Upper lobe of left lung (tissue), 6 donors: ENCODE measurements at regions not wholly inside any gene's neighbourhood (a gene's known extent, or its start where the extent isn't known, plus 50 kb on each side); places are given as distances from the start of the nearest gene placed in this dataset.
A peak's percentile ranks its signal among the peaks of the same experiment; 100 is the strongest.

Experiments used
- ATAC-seq, 2 donors: fragments of 200-7000 bp; cut with Tn5 transposase; one replicate each; pipeline ENCODE4 v1.9.1; 2022; ENCODE audit warnings: mild to moderate bottlenecking in 2 of 2, moderate library complexity in 2 of 2; ENCODE audit not compliant: low FRiP score in 2 of 2
- DNase-seq, 2 donors: peaks; one replicate each; pipeline ENCODE4 v3.0.0-alpha.2; 2019 to 2020
- H3K27ac ChIP-seq, 4 donors: fragments of 200-600 bp; sonication (generic); one replicate each; pipeline ENCODE4 v1.5.1; 2016 to 2019
- H3K27me3 ChIP-seq, 4 donors: fragments of 200-600 bp; sonication (generic); one replicate each; pipeline ENCODE4 v1.5.1; 2017 to 2019
- H3K36me3 ChIP-seq, 4 donors: fragments of 200-600 bp; sonication (generic); one replicate each; pipeline ENCODE4 v1.5.1; 2016 to 2019
- H3K4me1 ChIP-seq, 4 donors: fragments of 200-600 bp; sonication (generic); one replicate each; pipeline ENCODE4 v1.5.1; 2018 to 2019
- H3K4me3 ChIP-seq, 4 donors: fragments of 200-600 bp; sonication (generic); one replicate each; pipeline ENCODE4 v1.5.1; 2017 to 2019; ENCODE audit warnings: mild to moderate bottlenecking in 2 of 4, moderate library complexity in 1 of 4
- H3K9me3 ChIP-seq, 4 donors: fragments of 200-600 bp; sonication (generic); one replicate each; pipeline ENCODE4 v1.5.1; 2018 to 2019
- EP300 ChIP-seq, 4 donors: sonication (generic); formaldehyde crosslinking; IDR thresholded peaks; one replicate each; pipeline ENCODE4 v1.5.1; 2017; ENCODE audit warnings: antibody characterized with exemption in 4 of 4, control low read depth in 2 of 4
- POLR2A ChIP-seq, 4 donors: fragments of 450-650 bp; IDR thresholded peaks; one replicate each; pipeline ENCODE4 v1.5.1; 2016 to 2017; ENCODE audit warnings: antibody characterized with exemption in 4 of 4, mild to moderate bottlenecking in 2 of 4
- POLR2AphosphoS5 ChIP-seq, 2 donors: sonication (generic); formaldehyde crosslinking; IDR thresholded peaks; one replicate each; pipeline ENCODE4 v1.5.1; 2017; ENCODE audit warnings: antibody characterized with exemption in 2 of 2
- WGBS, 2 donors: methylation state at CpG; one replicate each; pipeline ENCODE4 v1.1.5; 2017 to 2018; 5-methylcytosine and 5-hydroxymethylcytosine counted together
- TF ChIP-seq, protein P1 (sequence below), 6 experiments: fragments of 450-650 bp in 4 of 6; fragments of 200-600 bp in 2 of 6; sonication (generic) in 2 of 6; IDR thresholded peaks; one replicate each; pipeline ENCODE4 v1.5.1; 2016 to 2019; ENCODE audit warnings: antibody characterized with exemption in 6 of 6
- donor health status: DM: no; HTN: no; CAD: no; lungs with moderate emphysema.
- donor health status: DM: no; HTN: yes; CAD: no; lungs with severe emphysema.

DNA sequence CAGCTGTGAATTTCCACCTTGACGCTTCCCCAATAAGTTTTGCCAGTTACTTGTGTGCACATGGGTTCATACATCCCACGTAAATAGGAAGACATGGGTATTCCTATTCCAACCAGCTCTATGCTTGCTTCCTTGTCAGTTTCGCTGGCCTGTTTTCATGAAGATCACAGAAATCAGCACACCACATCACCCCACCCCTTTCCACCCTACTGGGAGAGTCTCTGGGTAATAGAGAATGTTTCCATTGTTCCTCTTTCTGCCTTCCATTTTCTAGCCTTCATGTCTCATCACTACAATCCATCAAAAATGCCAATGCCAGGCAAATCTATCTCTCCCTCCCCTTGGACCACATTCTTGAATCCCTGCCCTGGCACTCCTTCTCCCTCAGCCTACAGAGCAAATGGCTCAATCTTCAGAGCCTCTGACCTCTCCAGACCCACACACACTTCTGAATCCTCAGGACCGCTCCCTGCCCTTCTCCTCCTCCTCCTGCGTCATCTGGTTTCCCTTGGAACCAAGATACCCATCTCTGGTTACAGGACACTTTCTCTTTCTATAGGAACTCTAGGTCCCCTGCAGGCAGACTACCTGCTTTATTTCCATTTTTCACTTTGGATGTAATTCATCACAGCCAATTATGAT lies 323.3 kb downstream of the DHX15 start:
- DNase-seq (no peak), ATAC-seq (peak; percentile 53 to 81)
- Histone ChIP-seq H3K4me1 (peaks cover 0 to 8% (median 0%) of the 10 kb centered on the region in 4 donors), H3K9me3 (no peaks in the 10 kb centered on the region), H3K4me3 (no peak overlapping the region), H3K27ac (no peak overlapping the region), H3K36me3 (no peaks in the 10 kb centered on the region), H3K27me3 (no peaks in the 10 kb centered on the region)
- 71 to 72% methylated on average over 5 of the region's 5 CpGs for WGBS, 2 donors
- TF ChIP-seq POLR2AphosphoS5 (IDR thresholded peaks at IDR 0.05) (no peak), POLR2A (IDR thresholded peaks at IDR 0.05) (no peak), EP300 (IDR thresholded peaks at IDR 0.05) (no peak)
- TF ChIP-seq, protein P1, sequence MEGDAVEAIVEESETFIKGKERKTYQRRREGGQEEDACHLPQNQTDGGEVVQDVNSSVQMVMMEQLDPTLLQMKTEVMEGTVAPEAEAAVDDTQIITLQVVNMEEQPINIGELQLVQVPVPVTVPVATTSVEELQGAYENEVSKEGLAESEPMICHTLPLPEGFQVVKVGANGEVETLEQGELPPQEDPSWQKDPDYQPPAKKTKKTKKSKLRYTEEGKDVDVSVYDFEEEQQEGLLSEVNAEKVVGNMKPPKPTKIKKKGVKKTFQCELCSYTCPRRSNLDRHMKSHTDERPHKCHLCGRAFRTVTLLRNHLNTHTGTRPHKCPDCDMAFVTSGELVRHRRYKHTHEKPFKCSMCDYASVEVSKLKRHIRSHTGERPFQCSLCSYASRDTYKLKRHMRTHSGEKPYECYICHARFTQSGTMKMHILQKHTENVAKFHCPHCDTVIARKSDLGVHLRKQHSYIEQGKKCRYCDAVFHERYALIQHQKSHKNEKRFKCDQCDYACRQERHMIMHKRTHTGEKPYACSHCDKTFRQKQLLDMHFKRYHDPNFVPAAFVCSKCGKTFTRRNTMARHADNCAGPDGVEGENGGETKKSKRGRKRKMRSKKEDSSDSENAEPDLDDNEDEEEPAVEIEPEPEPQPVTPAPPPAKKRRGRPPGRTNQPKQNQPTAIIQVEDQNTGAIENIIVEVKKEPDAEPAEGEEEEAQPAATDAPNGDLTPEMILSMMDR (IDR thresholded peaks at IDR 0.05), result no peak

DNA sequence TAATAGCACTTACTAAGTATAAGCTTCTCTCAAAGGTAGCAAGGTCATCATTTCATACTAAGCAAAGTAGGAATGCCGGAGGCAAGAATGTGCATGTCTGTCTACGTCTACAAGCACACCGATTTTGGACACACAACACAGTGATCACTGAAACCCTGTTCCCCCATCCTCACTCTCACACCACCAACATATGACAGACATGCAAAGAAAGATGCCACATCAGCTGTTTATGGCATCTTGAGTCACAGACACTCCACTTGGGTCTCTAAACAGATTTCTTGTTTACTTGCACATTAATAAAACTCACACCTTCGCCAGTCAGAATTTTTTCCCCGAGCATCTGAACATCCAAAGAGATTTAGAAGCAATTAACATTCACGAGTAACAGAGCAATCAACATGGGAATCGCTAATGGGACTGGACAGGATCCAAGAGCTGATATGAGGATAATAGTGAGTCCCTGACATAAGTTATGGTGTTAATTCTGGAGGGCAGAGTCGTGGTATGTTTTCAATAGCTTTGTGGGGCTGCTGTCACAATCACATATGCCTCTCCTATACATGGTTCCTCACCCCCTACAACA lies 324.1 kb downstream of the DHX15 start:
- ATAC-seq (no peak), DNase-seq (no peak)
- WGBS, 2 donors, result 68 to 76% methylated on average over 8 of the region's 8 CpGs
- Histone ChIP-seq H3K9me3 (no peaks in the 10 kb centered on the region), H3K4me3 (no peak overlapping the region), H3K27me3 (no peaks in the 10 kb centered on the region), H3K36me3 (no peaks in the 10 kb centered on the region), H3K4me1 (peaks cover 0 to 8% (median 0%) of the 10 kb centered on the region in 4 donors), H3K27ac (no peak overlapping the region)
- no peak for TF ChIP-seq EP300 (IDR thresholded peaks at IDR 0.05)
- no peak for TF ChIP-seq POLR2A (IDR thresholded peaks at IDR 0.05)
- TF ChIP-seq, protein P1 (IDR thresholded peaks at IDR 0.05), result no peak
- no peak for TF ChIP-seq POLR2AphosphoS5 (IDR thresholded peaks at IDR 0.05)

DNA sequence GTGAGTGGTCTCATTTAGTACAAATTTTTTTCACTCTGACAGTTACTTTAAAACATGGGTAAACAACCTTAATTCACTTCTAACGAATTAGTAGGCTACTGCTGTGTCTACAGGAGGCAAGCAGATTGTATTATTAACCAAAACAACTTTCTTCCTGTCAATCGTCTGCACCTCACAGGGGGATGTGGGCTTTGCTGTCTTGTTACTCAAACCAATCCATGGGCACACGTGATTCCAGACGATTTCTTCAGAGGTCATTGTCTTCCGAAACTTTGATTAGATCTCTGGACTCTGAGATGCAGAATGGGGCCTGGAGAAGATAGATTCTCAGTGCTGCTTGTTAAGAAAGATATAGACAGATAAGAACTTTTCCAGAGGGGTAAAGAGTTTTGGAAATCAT lies 327.8 kb downstream of the DHX15 start:
- no peak for ATAC-seq
- 38 to 51% methylated on average over 5 of the region's 5 CpGs for WGBS, 2 donors

DNA sequence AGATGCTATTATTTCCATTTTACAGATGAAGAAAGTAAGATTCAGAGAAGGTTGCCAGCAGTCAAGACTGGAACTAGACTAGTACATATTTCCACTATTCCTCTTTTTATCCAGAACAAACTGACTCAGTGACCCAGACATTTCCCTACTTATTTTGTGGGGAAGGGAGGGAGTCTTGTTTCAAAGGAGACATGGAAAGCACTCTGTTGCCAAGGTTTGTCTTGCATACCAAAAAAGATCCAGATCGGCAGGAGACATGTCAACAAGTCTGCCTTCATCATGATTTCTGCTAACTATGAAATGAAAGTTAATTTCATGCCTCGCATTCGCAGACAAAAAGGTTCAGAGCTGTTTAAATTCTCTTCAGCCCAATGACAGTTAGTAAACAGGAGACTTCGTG lies 328.3 kb downstream of the DHX15 start:
- no peaks in the 10 kb centered on the region for H3K36me3 ChIP-seq
- DNase-seq (no peak), ATAC-seq (no peak)
- WGBS, 2 donors, result 62 to 76% methylated on average over 4 of the region's 4 CpGs
- TF ChIP-seq, protein P1 (IDR thresholded peaks at IDR 0.05), result no peak
- TF ChIP-seq POLR2A (IDR thresholded peaks at IDR 0.05) (no peak), POLR2AphosphoS5 (IDR thresholded peaks at IDR 0.05) (no peak), EP300 (IDR thresholded peaks at IDR 0.05) (no peak)
- no peaks in the 10 kb centered on the region for H3K9me3 ChIP-seq
- H3K4me1 ChIP-seq, result no peaks in the 10 kb centered on the region
- no peak overlapping the region for H3K4me3 ChIP-seq
- no peaks in the 10 kb centered on the region for H3K27me3 ChIP-seq
- no peak overlapping the region for H3K27ac ChIP-seq

More for the DNA sequence above, 327.8 kb downstream of the DHX15 start:
- H3K36me3 ChIP-seq, result no peaks in the 10 kb centered on the region
- H3K27ac ChIP-seq, result no peak overlapping the region
- no peak overlapping the region for H3K4me3 ChIP-seq
- DNase-seq, result no peak
- peaks cover 0 to under 1% (median 0%) of the 10 kb centered on the region in 4 donors for H3K4me1 ChIP-seq
- H3K9me3 ChIP-seq, result no peaks in the 10 kb centered on the region
- H3K27me3 ChIP-seq, result no peaks in the 10 kb centered on the region
- TF ChIP-seq POLR2A (IDR thresholded peaks at IDR 0.05), result no peak
- TF ChIP-seq, protein P1 (IDR thresholded peaks at IDR 0.05), result no peak
- no peak for TF ChIP-seq POLR2AphosphoS5 (IDR thresholded peaks at IDR 0.05)
- TF ChIP-seq EP300 (IDR thresholded peaks at IDR 0.05), result no peak

DNA sequence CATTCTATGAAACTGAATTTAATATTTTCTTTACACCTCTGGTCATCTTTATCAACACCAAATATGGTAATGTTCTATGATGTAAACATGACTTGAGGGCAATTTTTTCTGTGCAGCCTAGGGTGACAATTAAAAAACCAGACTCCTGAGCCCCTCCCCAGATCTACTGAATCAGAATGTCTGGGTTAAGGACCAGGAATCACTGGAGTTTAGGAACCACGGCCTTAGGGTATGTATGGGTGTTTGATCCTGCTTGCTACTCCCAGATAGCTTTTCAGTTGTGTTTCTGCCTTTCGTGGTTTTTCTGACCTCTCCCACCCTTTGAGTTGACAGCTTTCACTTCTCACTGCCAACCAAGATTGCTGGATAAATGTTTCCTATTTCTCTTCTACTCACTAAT lies 332.2 kb downstream of the DHX15 start:
- Histone ChIP-seq H3K9me3 (no peaks in the 10 kb centered on the region), H3K36me3 (no peaks in the 10 kb centered on the region), H3K27ac (no peak overlapping the region), H3K27me3 (no peaks in the 10 kb centered on the region), H3K4me1 (no peaks in the 10 kb centered on the region), H3K4me3 (no peak overlapping the region)
- ATAC-seq, result no peak
- TF ChIP-seq, protein P1 (IDR thresholded peaks at IDR 0.05), result no peak
- TF ChIP-seq EP300 (IDR thresholded peaks at IDR 0.05), result no peak
- TF ChIP-seq POLR2AphosphoS5 (IDR thresholded peaks at IDR 0.05), result no peak
- no peak for TF ChIP-seq POLR2A (IDR thresholded peaks at IDR 0.05)
- WGBS, 2 donors, result 40 to 49% methylated on average over 2 of the region's 2 CpGs
- no peak for DNase-seq
